HG03439 (cell line): ENCODE measurements at regions not wholly inside any gene's neighbourhood (a gene's known extent, or its start where the extent isn't known, plus 50 kb on each side); places are given as distances from the start of the nearest gene placed in this dataset.
"Not testable (repeated sequence)": the region's sequence is repeated elsewhere in the genome, so short reads cannot be mapped to it uniquely, and the experiment has no call there.

Experiments
- ATAC-seq: cut with Tn5 transposase; IDR thresholded peaks from one replicate; pipeline ENCODE4 v1.9.1; 2021; ENCODE audit warnings: mild to moderate bottlenecking, moderate library complexity; ENCODE audit not compliant: unreplicated experiment

- no peak for ATAC-seq
Observed at GRCh38 chr4:114401483-114401882, 197.1 kb upstream of the UGT8 start.

DNA sequence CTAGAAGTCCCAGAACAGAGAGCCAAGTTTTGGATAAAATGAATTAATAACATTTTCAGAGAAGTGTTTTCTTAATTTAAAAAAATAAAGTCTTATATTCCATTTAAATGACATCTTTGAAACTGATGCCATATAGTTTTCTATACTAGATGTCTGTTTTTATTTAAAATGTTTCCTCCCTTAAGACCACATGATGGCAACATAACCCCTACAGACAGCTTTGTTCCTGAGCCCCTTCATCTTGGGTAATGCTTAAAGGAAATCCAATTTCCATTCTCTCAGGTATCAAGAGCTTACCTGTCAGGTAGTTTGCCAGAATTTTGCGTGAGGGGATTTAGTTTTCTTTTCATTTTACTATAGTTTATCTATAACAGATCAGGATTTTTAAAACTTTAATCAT is 181.4 kb upstream of the UGT8 start:
- no peak for ATAC-seq

GRCh38 chr4:114420069-114420468 is 178.5 kb upstream of the UGT8 start:
- no peak for ATAC-seq

DNA sequence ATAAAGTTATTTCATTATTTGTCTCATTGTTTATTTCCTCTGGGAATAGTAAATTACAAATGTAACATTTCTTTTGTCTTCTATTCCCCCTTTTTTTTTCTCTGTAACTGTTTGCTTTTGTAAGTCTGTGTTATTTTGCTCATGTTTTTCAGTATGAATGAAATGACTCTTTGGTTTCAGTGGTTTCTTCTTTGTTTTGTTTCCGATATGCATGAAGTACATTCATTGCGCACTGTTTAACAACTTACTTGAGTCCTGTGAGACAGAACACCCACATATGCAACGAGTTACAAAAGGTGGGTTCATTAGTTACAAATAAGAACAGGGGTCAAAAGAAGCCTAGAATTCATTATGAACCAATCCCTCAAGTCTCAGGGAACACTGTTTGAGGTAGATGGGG is 175.0 kb upstream of the UGT8 start:
- peak; percentile 98 for ATAC-seq

DNA sequence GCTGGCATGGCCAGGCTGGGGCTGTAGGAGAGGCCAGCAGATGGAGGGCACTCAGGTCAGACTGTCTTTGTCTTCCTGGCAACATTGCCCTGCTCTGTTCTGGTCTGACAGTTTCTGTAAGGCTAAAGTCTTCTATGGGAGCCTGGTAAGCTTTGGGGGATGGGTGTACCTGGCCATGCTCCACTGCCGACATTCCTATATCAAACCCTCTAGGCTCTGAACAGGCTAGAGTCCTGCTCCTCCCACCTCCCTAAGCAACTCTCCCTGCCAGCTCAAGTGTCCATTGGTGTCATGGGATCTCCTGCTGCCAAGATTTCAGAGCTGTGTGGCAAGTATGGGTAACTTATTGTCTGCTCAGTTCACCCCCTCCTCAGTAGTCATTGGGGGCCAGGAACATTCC is 163.5 kb upstream of the UGT8 start:
- ATAC-seq, result no peak

- no peak for ATAC-seq
Observed at GRCh38 chr4:114442856-114443255, 155.8 kb upstream of the UGT8 start.

- no peak for ATAC-seq
Observed at GRCh38 chr4:114444211-114444610, 154.4 kb upstream of the UGT8 start.

- not testable (repeated sequence) for ATAC-seq
Observed at GRCh38 chr4:114447963-114448516, 150.6 kb upstream of the UGT8 start.

- no peak for ATAC-seq
Observed at GRCh38 chr4:114458728-114459127, 139.9 kb upstream of the UGT8 start.

DNA sequence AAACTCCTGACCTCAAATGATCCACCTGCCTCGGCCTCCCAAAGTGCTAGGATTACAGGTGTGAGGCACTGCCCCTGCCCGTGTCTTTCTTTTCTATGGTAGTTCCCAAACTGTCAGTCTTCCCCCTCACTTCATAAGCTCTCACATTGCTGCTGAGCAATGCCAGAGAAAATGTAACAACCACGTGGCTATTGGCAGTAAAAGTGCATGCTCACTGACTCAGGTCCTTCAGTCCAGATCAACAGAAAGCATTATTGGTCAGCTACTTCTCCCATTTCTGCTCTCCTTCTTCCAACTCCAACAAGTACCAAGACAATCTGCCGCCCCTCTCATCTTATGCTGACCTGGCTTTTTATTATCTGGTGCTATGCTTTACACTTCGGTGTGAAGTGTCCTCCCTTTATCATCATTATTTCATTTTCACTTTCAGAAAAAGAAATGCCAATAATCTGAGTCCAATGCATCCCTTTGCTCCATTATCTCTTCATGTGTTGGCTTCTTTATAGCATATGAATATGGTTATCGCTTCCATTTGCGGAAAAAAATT is 133.8 kb upstream of the UGT8 start:
- ATAC-seq, result no peak

DNA sequence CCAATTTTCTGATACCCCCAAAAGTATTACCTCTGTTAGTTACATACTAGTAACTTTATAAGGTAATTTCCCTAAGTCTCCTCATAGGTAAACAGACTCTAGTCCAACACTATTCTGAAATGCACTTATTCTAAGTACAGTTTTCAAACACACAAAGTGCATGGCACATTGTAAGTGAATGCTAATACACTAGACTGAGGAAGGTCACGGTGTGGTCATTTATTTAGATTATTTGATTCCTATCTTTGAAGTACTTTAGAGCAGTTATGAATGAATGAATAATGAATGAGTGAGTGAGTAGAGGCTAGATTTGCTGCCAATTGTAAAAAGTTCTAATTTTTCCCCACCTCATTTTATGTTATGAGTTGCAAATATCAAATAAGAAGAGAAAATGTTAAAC is 132.8 kb upstream of the UGT8 start:
- ATAC-seq, result no peak

GRCh38 chr4:114466299-114466698 is 132.3 kb upstream of the UGT8 start:
- no peak for ATAC-seq

DNA sequence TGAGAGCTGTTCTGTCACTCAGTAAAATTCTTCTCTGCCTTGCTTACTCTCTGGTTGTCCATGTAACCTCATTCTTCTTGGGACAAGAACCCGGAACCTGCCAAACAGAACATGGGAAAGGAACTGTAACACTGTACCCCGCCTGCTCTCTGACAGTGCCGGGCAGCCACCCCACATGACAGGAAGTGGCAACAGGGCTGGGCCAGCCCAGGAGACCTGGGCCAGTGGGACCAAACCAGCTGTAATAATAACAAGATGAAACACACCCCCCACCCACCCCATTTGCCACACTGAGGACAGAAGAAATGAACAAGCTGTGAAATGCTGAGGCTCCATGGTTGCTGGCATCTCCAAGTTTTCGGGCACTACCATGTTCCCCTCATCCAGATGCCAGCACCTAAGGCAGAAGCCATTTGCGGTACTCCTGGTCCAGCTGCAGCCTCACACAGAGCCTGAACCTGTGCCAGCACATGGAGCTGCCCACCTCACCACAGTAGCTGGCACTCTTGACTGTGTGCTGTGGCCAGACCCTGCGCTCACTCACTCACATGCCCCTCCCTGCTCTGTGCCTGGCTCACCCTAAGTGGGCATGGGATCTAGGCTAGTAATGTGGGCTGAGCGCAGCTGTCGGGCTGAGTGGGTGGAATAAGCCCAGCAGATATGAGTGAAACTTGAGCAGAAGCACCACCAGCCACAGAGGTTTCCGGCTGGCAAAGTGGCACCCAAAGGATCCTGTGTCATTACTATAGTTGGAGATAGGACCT is 126.2 kb upstream of the UGT8 start:
- ATAC-seq, result no peak

DNA sequence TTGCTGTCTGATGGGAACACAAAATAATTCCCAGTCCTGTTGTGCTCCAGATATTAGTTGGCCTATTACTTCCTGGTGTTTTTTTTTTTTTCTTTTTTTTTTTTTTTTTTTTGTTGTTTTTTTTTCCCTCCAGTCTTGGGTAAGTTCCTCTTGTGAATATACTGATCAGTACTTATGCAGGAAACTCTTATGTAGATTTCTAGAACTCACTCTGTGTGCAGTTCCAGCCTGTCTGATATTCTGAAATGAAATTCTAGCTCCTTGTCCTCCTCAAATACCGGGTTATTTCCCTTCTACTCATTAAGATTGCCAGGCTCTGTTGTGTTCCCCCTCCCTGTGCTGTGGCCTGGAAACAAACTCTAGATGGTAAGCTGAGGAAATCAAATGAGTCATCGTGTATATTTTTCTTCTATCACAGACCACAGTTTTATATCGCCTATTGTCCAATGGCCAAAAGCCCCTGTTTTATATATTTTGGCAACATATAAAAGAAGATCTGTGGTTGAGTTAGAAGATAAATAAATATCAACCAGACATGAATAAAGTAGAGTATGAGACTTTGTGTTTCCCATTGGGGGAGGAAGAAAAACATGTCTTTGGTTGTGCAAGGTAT is 124.3 kb upstream of the UGT8 start:
- no peak for ATAC-seq

GRCh38 chr4:114476310-114476709 is 122.3 kb upstream of the UGT8 start:
- ATAC-seq, result no peak

- ATAC-seq, result no peak
Observed at GRCh38 chr4:114479595-114479994, 119.0 kb upstream of the UGT8 start.

DNA sequence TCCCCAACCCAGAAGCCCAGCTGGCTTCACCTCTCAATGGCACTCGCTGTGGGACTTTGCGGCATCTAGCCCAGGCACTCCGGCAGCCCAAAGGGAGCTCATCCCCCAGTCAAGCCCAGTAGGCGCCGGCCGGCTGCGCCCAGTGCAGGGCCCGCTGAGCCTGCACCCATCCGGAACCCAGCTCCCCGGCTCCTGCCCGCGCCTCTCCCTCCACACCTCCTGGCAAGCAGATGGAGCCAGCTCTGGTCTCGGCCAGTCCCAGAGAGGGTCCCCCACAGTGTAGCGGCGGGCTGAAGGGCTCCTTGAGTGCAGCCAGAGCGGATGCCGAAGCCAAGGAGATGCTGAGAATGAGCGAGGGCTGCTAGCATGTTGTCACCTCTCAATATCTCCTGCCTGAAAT is 116.8 kb upstream of the UGT8 start:
- ATAC-seq, result no peak

- ATAC-seq, result no peak
Observed at GRCh38 chr4:114487101-114487500, 111.5 kb upstream of the UGT8 start.

- ATAC-seq, result no peak
Observed at GRCh38 chr4:114488301-114488982, 110.2 kb upstream of the UGT8 start.

GRCh38 chr4:114494246-114494803 is 104.3 kb upstream of the UGT8 start:
- no peak for ATAC-seq

GRCh38 chr4:114495471-114495928 is 103.1 kb upstream of the UGT8 start:
- ATAC-seq, result no peak
